K562 (cell line): ENCODE measurements at regions not wholly inside any gene's neighbourhood (a gene's known extent, or its start where the extent isn't known, plus 50 kb on each side); places are given as distances from the start of the nearest gene placed in this dataset.

Experiments
- BACH1 ChIP-seq: fragments of 200-800 bp; sonication (Bioruptor generic); IDR thresholded peaks from 2 replicates; pipeline ENCODE4 v1.6.1; 2016; ENCODE audit warnings: missing genetic modification characterization, missing compliant biosample characterization
- C11orf30 ChIP-seq: fragments of 450-650 bp; IDR thresholded peaks from 2 replicates; pipeline ENCODE4 v1.6.1; 2016; ENCODE audit warnings: low read depth, mild to moderate bottlenecking
- CEBPZ ChIP-seq: fragments of 150-350 bp; IDR thresholded peaks from 2 replicates; pipeline ENCODE4 v1.6.1; 2014; ENCODE audit warnings: low read depth, mild to moderate bottlenecking, low read length, borderline replicate concordance
- CHCHD3 ChIP-seq: fragments of 250-450 bp; sonication (Bioruptor Pico); IDR thresholded peaks from 2 replicates; pipeline ENCODE4 v2.1.2; 2022; ENCODE audit warnings: mild to moderate bottlenecking
- EP300 ChIP-seq: IDR thresholded peaks from 2 replicates; pipeline ENCODE4 v1.6.1; 2012; ENCODE audit warnings: low read length, improper control_type of control experiment
- GABPB2 ChIP-seq: fragments of 250-450 bp; sonication (Bioruptor Pico); conservative IDR thresholded peaks from 2 replicates; pipeline ENCODE4 v1.5.1; 2021; ENCODE audit warnings: mild to moderate bottlenecking
- HDAC1 ChIP-seq, 2 experiments: fragments of 450-650 bp; IDR thresholded peaks; 2 replicates each; pipeline ENCODE4 v1.6.1; 2016 to 2017; ENCODE audit warnings: inconsistent platforms in 1 of 2, mild to moderate bottlenecking in 1 of 2, moderate library complexity in 1 of 2
- HMGN3 ChIP-seq: IDR thresholded peaks from 2 replicates; pipeline ENCODE4 v1.6.1; 2011; ENCODE audit warnings: borderline replicate concordance, low read depth, mild to moderate bottlenecking, mixed read lengths, low read length; ENCODE audit not compliant: insufficient read length; ENCODE audit errors: extremely low read depth
- MAFG ChIP-seq: fragments of 450-650 bp; conservative IDR thresholded peaks from 2 replicates; pipeline ENCODE4 v1.6.1; 2016; ENCODE audit warnings: missing genetic modification characterization, missing compliant biosample characterization
- MECOM ChIP-seq: fragments of 250-450 bp; sonication (Bioruptor Pico); IDR thresholded peaks from 2 replicates; pipeline ENCODE4 v1.8.0; 2022; ENCODE audit warnings: inconsistent platforms
- NFE2L1 ChIP-seq: fragments of 450-650 bp; IDR thresholded peaks from 2 replicates; pipeline ENCODE4 v1.6.1; 2016; ENCODE audit warnings: missing genetic modification characterization, low read depth, mild to moderate bottlenecking, missing compliant biosample characterization, moderate library complexity, borderline replicate concordance
- PYGO2 ChIP-seq: fragments of 450-650 bp; IDR thresholded peaks from 2 replicates; pipeline ENCODE4 v1.6.1; 2016; ENCODE audit warnings: mild to moderate bottlenecking, missing genetic modification characterization, moderate library complexity, missing compliant biosample characterization
- STAT5B ChIP-seq: fragments of 250-450 bp; sonication (Bioruptor Pico); IDR thresholded peaks from 2 replicates; pipeline ENCODE4 v1.8.0; 2021; ENCODE audit warnings: mild to moderate bottlenecking, inconsistent platforms
- TFAM ChIP-seq: fragments of 250-450 bp; sonication (Bioruptor Pico); conservative IDR thresholded peaks from 2 replicates; pipeline ENCODE4 v1.5.0; 2021; ENCODE audit warnings: mild to moderate bottlenecking, moderate library complexity
- U2AF2 ChIP-seq: fragments of 200-400 bp; formaldehyde crosslinking; optimal IDR thresholded peaks from 2 replicates; pipeline ENCODE3; 2017; ENCODE audit warnings: low read depth, mild to moderate bottlenecking, low read length
- ZNF41 ChIP-seq: fragments of 250-450 bp; sonication (Bioruptor Pico); conservative IDR thresholded peaks from 2 replicates; pipeline ENCODE4 v1.4.0; 2020; ENCODE audit warnings: mild to moderate bottlenecking
- TF ChIP-seq, protein P1 (sequence below): fragments of 450-650 bp; IDR thresholded peaks from 2 replicates; pipeline ENCODE4 v1.6.1; 2018; ENCODE audit warnings: mild to moderate bottlenecking, low read depth; ENCODE audit not compliant: partially characterized antibody
- TF ChIP-seq, protein P2 (sequence below): IDR thresholded peaks from 3 replicates; pipeline ENCODE4 v1.6.1; 2011; ENCODE audit warnings: borderline replicate concordance, mild to moderate bottlenecking, moderate library complexity; ENCODE audit not compliant: insufficient read length; ENCODE audit errors: extremely low read depth
- TF ChIP-seq, protein P3 (sequence below): sonication (generic); formaldehyde crosslinking; IDR thresholded peaks from 2 replicates; pipeline ENCODE4 v1.9.0; 2022; ENCODE audit warnings: mild to moderate bottlenecking, missing genetic modification reagents

- TF ChIP-seq, protein P1, sequence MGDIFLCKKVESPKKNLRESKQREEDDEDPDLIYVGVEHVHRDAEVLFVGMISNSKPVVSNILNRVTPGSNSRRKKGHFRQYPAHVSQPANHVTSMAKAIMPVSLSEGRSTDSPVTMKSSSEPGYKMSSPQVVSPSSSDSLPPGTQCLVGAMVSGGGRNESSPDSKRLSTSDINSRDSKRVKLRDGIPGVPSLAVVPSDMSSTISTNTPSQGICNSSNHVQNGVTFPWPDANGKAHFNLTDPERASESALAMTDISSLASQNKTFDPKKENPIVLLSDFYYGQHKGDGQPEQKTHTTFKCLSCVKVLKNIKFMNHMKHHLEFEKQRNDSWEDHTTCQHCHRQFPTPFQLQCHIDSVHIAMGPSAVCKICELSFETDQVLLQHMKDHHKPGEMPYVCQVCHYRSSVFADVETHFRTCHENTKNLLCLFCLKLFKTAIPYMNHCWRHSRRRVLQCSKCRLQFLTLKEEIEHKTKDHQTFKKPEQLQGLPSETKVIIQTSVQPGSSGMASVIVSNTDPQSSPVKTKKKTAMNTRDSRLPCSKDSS: no peak
- TF ChIP-seq U2AF2 (no peak), GABPB2 (CRISPR knock-in tag) (no peak), MAFG (tag) (peak; percentile 86), EP300 (no peak), PYGO2 (no peak), NFE2L1 (tag) (peak; percentile 50; the same call in 1 of the 2 replicates), HMGN3 (no peak), ZNF41 (CRISPR knock-in tag) (no peak), CHCHD3 (CRISPR knock-in tag) (no peak), MECOM (CRISPR knock-in tag) (no peak), C11orf30 (peak; percentile 75), STAT5B (no peak), TFAM (no peak), BACH1 (tag) (no peak), CEBPZ (no peak), HDAC1 (IDR thresholded peaks at IDR 0.05) (no peak)
- TF ChIP-seq, protein P2, sequence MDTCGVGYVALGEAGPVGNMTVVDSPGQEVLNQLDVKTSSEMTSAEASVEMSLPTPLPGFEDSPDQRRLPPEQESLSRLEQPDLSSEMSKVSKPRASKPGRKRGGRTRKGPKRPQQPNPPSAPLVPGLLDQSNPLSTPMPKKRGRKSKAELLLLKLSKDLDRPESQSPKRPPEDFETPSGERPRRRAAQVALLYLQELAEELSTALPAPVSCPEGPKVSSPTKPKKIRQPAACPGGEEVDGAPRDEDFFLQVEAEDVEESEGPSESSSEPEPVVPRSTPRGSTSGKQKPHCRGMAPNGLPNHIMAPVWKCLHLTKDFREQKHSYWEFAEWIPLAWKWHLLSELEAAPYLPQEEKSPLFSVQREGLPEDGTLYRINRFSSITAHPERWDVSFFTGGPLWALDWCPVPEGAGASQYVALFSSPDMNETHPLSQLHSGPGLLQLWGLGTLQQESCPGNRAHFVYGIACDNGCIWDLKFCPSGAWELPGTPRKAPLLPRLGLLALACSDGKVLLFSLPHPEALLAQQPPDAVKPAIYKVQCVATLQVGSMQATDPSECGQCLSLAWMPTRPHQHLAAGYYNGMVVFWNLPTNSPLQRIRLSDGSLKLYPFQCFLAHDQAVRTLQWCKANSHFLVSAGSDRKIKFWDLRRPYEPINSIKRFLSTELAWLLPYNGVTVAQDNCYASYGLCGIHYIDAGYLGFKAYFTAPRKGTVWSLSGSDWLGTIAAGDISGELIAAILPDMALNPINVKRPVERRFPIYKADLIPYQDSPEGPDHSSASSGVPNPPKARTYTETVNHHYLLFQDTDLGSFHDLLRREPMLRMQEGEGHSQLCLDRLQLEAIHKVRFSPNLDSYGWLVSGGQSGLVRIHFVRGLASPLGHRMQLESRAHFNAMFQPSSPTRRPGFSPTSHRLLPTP: no peak
- TF ChIP-seq, protein P3, sequence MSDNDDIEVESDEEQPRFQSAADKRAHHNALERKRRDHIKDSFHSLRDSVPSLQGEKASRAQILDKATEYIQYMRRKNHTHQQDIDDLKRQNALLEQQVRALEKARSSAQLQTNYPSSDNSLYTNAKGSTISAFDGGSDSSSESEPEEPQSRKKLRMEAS (CRISPR knock-in tag): no peak
Observed at GRCh38 chr16:86256995-86257394, 253.3 kb upstream of the FOXF1 start (continued).
